Panc1 (cell line): ENCODE measurements at regions not wholly inside any gene's neighbourhood (a gene's known extent, or its start where the extent isn't known, plus 50 kb on each side); places are given as distances from the start of the nearest gene placed in this dataset.

Experiments
- ATAC-seq: fragments of 200-7000 bp; cut with Tn5 transposase; 2 replicates; pipeline ENCODE4 v1.9.1; 2020; ENCODE audit warnings: mild to moderate bottlenecking, moderate library complexity
- BruUV-seq: library from RNA; stranded (reverse); fragments of 400-500 nt; replicated peaks from 2 replicates; lab custom pipeline; 2021; lab: Mats Ljungman, UMichigan
- CTCF ChIA-PET: fragments of 300-600 bp; sonication (Branson Sonifier 250); formaldehyde crosslinking; loops from one replicate; lab custom pipeline; 2022; ENCODE audit warnings: antibody characterized with exemption; lab: Charles Lee
- POLR2A ChIA-PET: fragments of 300-600 bp; sonication (Branson Sonifier 250); formaldehyde crosslinking; loops from one replicate; lab custom pipeline; 2022; ENCODE audit warnings: antibody characterized with exemption; lab: Charles Lee
- DNase-seq: peaks from one replicate; pipeline ENCODE4 v3.0.0-alpha.2; 2010; ENCODE audit warnings: low read depth, low spot score
- H3K27ac ChIP-seq: 2 replicates; pipeline ENCODE4 v1.5.1; 2011; ENCODE audit warnings: mild to moderate bottlenecking, low read length, inconsistent platforms
- H3K27me3 ChIP-seq: fragments of 200-500 bp; sonication (Bioruptor generic); 2 replicates; pipeline ENCODE4 v1.6.0; 2014; ENCODE audit warnings: low read length, inconsistent platforms; ENCODE audit not compliant: control insufficient read depth, insufficient read depth
- H3K36me3 ChIP-seq: fragments of 200-500 bp; sonication (Bioruptor generic); 2 replicates; pipeline ENCODE4 v1.5.1; 2014; ENCODE audit warnings: inconsistent platforms, mild to moderate bottlenecking, low read length, moderate library complexity; ENCODE audit not compliant: control insufficient read depth, insufficient read depth
- H3K4me1 ChIP-seq: 2 replicates; pipeline ENCODE4 v1.5.1; 2011; ENCODE audit warnings: inconsistent platforms, mild to moderate bottlenecking, low read length, moderate library complexity; ENCODE audit not compliant: control insufficient read depth, insufficient read depth
- H3K4me3 ChIP-seq, 2 experiments: 2 replicates each; pipeline ENCODE4 v1.5.1; 2011 to 2012; ENCODE audit warnings: low read depth in 2 of 2, low read length in 2 of 2, mild to moderate bottlenecking in 2 of 2, inconsistent platforms in 1 of 2, moderate library complexity in 1 of 2
- H3K9me3 ChIP-seq: fragments of 200-500 bp; sonication (Bioruptor generic); 2 replicates; pipeline ENCODE4 v1.5.1; 2014; ENCODE audit warnings: low read depth, mild to moderate bottlenecking, inconsistent platforms, low read length, moderate library complexity; ENCODE audit not compliant: control insufficient read depth, insufficient read depth
- CTCF ChIP-seq: fragments of 450-650 bp; IDR thresholded peaks from 2 replicates; pipeline ENCODE4 v1.5.1; 2017; ENCODE audit warnings: mild to moderate bottlenecking
- POLR2AphosphoS5 ChIP-seq: IDR thresholded peaks from 2 replicates; pipeline ENCODE4 v1.6.1; 2012; ENCODE audit warnings: mild to moderate bottlenecking, low read depth, low read length, moderate library complexity
- SIN3A ChIP-seq: IDR thresholded peaks from 2 replicates; pipeline ENCODE4 v1.6.1; 2012; ENCODE audit warnings: low read depth, mild to moderate bottlenecking, low read length, moderate library complexity, borderline replicate concordance; ENCODE audit not compliant: insufficient read depth
- TCF7L2 ChIP-seq: IDR thresholded peaks from 2 replicates; pipeline ENCODE4 v1.6.1; 2011; ENCODE audit warnings: mild to moderate bottlenecking, low read depth, low read length, inconsistent platforms
- in situ Hi-C: cut with HindIII; loops from 2 replicates; pipeline ENCODE4 v1.10.0; 2016; ENCODE audit warnings: low sequenced_read_pairs, low pct_unique_long_range_greater_than_20kb
- intact Hi-C: fragments of 100-400 bp; cut with micrococcal nuclease; formaldehyde crosslinking; loops from one replicate; pipeline ENCODE4 v1.10.0; 2022; ENCODE audit not compliant: unreplicated experiment
- TF ChIP-seq, protein P1 (sequence below), 2 experiments: IDR thresholded peaks; 2 replicates each; pipeline ENCODE4 v1.6.1; 2011 to 2012; ENCODE audit warnings: low read depth in 2 of 2, control low read depth in 1 of 2, low read length in 1 of 2, mild to moderate bottlenecking in 1 of 2, moderate library complexity in 1 of 2; ENCODE audit not compliant: insufficient read depth in 1 of 2

GRCh38 chr1:29856340-29857114 is 620.2 kb downstream of the PTPRU start:
- no TSS peak for BruUV-seq
- Histone ChIP-seq H3K9me3 (peaks cover 6% of the 10 kb centered on the region), H3K27me3 (peaks cover 5% of the 10 kb centered on the region; the same call in 1 of the 2 replicates), H3K4me1 (no peaks in the 10 kb centered on the region), H3K27ac (no peak overlapping the region), H3K4me3 (no peak overlapping the region), H3K36me3 (no peaks in the 10 kb centered on the region)
- TF ChIP-seq CTCF (no peak), POLR2AphosphoS5 (no peak), TCF7L2 (no peak), SIN3A (no peak)
- TF ChIP-seq, protein P1, sequence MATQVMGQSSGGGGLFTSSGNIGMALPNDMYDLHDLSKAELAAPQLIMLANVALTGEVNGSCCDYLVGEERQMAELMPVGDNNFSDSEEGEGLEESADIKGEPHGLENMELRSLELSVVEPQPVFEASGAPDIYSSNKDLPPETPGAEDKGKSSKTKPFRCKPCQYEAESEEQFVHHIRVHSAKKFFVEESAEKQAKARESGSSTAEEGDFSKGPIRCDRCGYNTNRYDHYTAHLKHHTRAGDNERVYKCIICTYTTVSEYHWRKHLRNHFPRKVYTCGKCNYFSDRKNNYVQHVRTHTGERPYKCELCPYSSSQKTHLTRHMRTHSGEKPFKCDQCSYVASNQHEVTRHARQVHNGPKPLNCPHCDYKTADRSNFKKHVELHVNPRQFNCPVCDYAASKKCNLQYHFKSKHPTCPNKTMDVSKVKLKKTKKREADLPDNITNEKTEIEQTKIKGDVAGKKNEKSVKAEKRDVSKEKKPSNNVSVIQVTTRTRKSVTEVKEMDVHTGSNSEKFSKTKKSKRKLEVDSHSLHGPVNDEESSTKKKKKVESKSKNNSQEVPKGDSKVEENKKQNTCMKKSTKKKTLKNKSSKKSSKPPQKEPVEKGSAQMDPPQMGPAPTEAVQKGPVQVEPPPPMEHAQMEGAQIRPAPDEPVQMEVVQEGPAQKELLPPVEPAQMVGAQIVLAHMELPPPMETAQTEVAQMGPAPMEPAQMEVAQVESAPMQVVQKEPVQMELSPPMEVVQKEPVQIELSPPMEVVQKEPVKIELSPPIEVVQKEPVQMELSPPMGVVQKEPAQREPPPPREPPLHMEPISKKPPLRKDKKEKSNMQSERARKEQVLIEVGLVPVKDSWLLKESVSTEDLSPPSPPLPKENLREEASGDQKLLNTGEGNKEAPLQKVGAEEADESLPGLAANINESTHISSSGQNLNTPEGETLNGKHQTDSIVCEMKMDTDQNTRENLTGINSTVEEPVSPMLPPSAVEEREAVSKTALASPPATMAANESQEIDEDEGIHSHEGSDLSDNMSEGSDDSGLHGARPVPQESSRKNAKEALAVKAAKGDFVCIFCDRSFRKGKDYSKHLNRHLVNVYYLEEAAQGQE (IDR thresholded peaks at IDR 0.05; ENCODE audit: insufficient read depth in 1 of 2, low read depth in 2 of 2, low read length in 1 of 2): no peak
- no peak for DNase-seq
- no peak for ATAC-seq
- intact Hi-C loops: loop anchor here (10.0 kb wide), 1 partner anchor 342 kb away; no protein-coding TSS in a partner anchor
- CTCF ChIA-PET: no interaction called here
- POLR2A ChIA-PET: no interaction called here
- in situ Hi-C loops: no loop called here

DNA sequence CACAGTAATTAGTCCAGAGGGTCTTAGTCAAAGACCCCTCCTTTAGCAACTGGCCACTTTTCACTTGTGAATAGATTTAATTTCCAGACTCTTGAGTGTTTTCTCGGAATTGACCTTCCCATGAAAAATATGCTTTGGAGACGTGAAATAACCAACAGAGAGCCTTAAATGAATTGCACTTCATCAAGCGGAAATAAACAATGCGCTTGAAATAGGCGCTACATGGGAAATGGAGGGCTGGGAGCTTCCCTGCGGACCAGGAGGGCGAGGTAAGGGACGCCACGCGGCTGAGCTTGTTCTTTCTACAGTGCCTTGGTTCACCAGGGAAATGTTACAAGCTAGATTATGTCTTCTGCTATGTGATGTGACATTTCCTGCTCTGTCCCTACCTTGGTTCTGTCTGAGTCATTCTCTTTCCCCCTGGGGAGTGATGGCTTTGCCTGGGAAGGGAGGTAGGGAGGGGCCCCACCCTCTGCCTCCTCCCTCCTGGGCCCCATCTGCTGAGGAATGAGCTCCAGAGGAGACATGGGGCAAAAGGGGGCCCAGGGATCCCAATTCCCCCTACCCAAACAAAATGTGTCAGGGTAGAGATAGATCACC is 619.3 kb downstream of the PTPRU start:
- H3K4me1 ChIP-seq: no peaks in the 10 kb centered on the region
- in situ Hi-C loops (no loop called here), intact Hi-C loops (loop anchor here (10.0 kb wide), 1 partner anchor 341 kb away; no protein-coding TSS in a partner anchor)
- no peak overlapping the region for H3K4me3 ChIP-seq
- H3K27ac ChIP-seq: no peak overlapping the region
- H3K27me3 ChIP-seq: peaks cover 5% of the 10 kb centered on the region; the same call in 1 of the 2 replicates
- no peak for TF ChIP-seq SIN3A
- no peak for TF ChIP-seq CTCF
- no peak for TF ChIP-seq POLR2AphosphoS5
- no peak for TF ChIP-seq TCF7L2
- TF ChIP-seq, protein P1 (IDR thresholded peaks at IDR 0.05; ENCODE audit: insufficient read depth in 1 of 2, low read depth in 2 of 2, low read length in 1 of 2): no peak
- ATAC-seq (no peak), DNase-seq (no peak)
- H3K36me3 ChIP-seq: no peaks in the 10 kb centered on the region
- POLR2A ChIA-PET: no interaction called here
- CTCF ChIA-PET: no interaction called here
- no peaks in the 10 kb centered on the region; the same call in 1 of the 2 replicates for H3K9me3 ChIP-seq
- BruUV-seq: no TSS peak
